ENCODE measurements at regions not wholly inside any gene's neighbourhood (a gene's known extent, or its start where the extent isn't known, plus 50 kb on each side); places are given as distances from the start of the nearest gene placed in this dataset.

DNA sequence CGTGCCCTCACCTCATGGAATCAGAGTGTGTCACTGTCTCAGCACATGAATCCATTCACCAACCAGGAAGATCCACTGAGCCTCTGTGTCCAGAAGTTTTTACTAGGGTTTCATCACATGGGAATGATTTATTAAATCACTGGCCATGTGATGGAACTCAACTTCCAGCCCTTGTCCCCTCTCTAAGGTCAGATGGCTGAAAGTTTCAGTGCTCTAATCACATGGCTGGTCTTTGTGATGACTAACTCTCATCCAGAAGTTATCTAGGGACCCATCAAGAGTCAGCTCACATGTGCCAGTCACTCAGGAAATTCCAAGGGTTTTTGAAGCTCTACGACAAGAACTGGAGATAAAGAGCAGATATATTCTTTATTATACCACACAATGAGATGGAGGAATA, 140.5 kb upstream of the GYPC start:
- TF ChIP-seq, protein P1, sequence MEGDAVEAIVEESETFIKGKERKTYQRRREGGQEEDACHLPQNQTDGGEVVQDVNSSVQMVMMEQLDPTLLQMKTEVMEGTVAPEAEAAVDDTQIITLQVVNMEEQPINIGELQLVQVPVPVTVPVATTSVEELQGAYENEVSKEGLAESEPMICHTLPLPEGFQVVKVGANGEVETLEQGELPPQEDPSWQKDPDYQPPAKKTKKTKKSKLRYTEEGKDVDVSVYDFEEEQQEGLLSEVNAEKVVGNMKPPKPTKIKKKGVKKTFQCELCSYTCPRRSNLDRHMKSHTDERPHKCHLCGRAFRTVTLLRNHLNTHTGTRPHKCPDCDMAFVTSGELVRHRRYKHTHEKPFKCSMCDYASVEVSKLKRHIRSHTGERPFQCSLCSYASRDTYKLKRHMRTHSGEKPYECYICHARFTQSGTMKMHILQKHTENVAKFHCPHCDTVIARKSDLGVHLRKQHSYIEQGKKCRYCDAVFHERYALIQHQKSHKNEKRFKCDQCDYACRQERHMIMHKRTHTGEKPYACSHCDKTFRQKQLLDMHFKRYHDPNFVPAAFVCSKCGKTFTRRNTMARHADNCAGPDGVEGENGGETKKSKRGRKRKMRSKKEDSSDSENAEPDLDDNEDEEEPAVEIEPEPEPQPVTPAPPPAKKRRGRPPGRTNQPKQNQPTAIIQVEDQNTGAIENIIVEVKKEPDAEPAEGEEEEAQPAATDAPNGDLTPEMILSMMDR (IDR thresholded peaks at IDR 0.05; ENCODE audit: low read depth, low read length): no peak
- TF ChIP-seq MYC (IDR thresholded peaks at IDR 0.05; ENCODE audit: low read depth, low read length): no peak
- TF ChIP-seq, protein P2, sequence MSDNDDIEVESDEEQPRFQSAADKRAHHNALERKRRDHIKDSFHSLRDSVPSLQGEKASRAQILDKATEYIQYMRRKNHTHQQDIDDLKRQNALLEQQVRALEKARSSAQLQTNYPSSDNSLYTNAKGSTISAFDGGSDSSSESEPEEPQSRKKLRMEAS (IDR thresholded peaks at IDR 0.05; ENCODE audit: low read depth, low read length): no peak

Measured in NB4 (cell line).